NOMO-1 treated with dmso at 0.1 percent for 144 hours (cell line): ENCODE measurements at regions not wholly inside any gene's neighbourhood (a gene's known extent, or its start where the extent isn't known, plus 50 kb on each side); places are given as distances from the start of the nearest gene placed in this dataset.
A peak's percentile ranks its signal among the peaks of the same experiment; 100 is the strongest.
"Not testable (repeated sequence)": the region's sequence is repeated elsewhere in the genome, so short reads cannot be mapped to it uniquely, and the experiment has no call there.

Experiments
- DNase-seq: peaks from one replicate; lab custom pipeline; 2025; ENCODE audit not compliant: unreplicated experiment; lab: John Stamatoyannopoulos, UW

GRCh38 chr3:158026236-158026635 lies 80.0 kb downstream of the SHOX2 start:
- no peak for DNase-seq

- not testable (repeated sequence) for DNase-seq
These were observed 86.3 kb downstream of the SHOX2 start for GRCh38 chr3:158019897-158020296.

- DNase-seq: no peak
These were observed 87.8 kb downstream of the SHOX2 start for GRCh38 chr3:158018462-158018861.

- no peak for DNase-seq
These were observed 93.3 kb downstream of the SHOX2 start for GRCh38 chr3:158012901-158013300.

- no peak for DNase-seq
These were observed 100.7 kb downstream of the SHOX2 start for GRCh38 chr3:158005391-158006100.

GRCh38 chr3:157999246-157999645 lies 107.0 kb downstream of the SHOX2 start:
- DNase-seq: no peak

GRCh38 chr3:157982359-157982758 lies 123.9 kb downstream of the SHOX2 start:
- no peak for DNase-seq

GRCh38 chr3:157981819-157982218 lies 124.4 kb downstream of the SHOX2 start:
- no peak for DNase-seq

GRCh38 chr3:157979022-157979421 lies 127.2 kb downstream of the SHOX2 start:
- no peak for DNase-seq

GRCh38 chr3:157961665-157962064 lies 144.6 kb downstream of the SHOX2 start:
- DNase-seq: no peak

GRCh38 chr3:157958457-157958856 lies 147.8 kb downstream of the SHOX2 start:
- DNase-seq: no peak

GRCh38 chr3:157956850-157957249 lies 149.4 kb downstream of the SHOX2 start:
- DNase-seq: no peak

- no peak for DNase-seq
These were observed 150.0 kb downstream of the SHOX2 start for GRCh38 chr3:157956176-157956575.

- DNase-seq: no peak
These were observed 152.7 kb downstream of the SHOX2 start for GRCh38 chr3:157953565-157953964.

GRCh38 chr3:157948605-157949383 lies 157.4 kb downstream of the SHOX2 start:
- peak; percentile 16 for DNase-seq

GRCh38 chr3:157939166-157939565 lies 167.1 kb downstream of the SHOX2 start:
- DNase-seq: no peak

GRCh38 chr3:157938154-157938779 lies 168.0 kb downstream of the SHOX2 start:
- peak; percentile 56 for DNase-seq

- DNase-seq: peak; percentile 60
These were observed 174.7 kb downstream of the SHOX2 start for GRCh38 chr3:157931517-157931916.

- DNase-seq: no peak
These were observed 176.0 kb downstream of the SHOX2 start for GRCh38 chr3:157930000-157930780.

- no peak for DNase-seq
These were observed 179.4 kb downstream of the SHOX2 start for GRCh38 chr3:157926822-157927221.

- no peak for DNase-seq
These were observed 183.6 kb downstream of the SHOX2 start for GRCh38 chr3:157922614-157923013.
